K562 (cell line): ENCODE measurements at regions not wholly inside any gene's neighbourhood (a gene's known extent, or its start where the extent isn't known, plus 50 kb on each side); places are given as distances from the start of the nearest gene placed in this dataset.

ENCODE experiments used
- ATAC-seq: fragments of 200-7000 bp; cut with Tn5 transposase; 3 replicates; pipeline ENCODE4 v1.9.1; 2020; ENCODE audit warnings: moderate library complexity
- BruUV-seq: library from RNA; stranded (reverse); fragments of 400-500 nt; replicated peaks from 2 replicates; lab custom pipeline; 2021; lab: Mats Ljungman, UMichigan
- CTCF ChIA-PET: fragments of 300-600 bp; formaldehyde crosslinking; extraction: SDS; loops from one replicate; lab custom pipeline; 2021; ENCODE audit warnings: low intra/inter-chr PET ratio; lab: Yijun Ruan, JAX
- POLR2A ChIA-PET: fragments of 300-600, 350-650 bp; sonication (Branson Sonifier 250); formaldehyde crosslinking; extraction: SDS; loops from one replicate; lab custom pipeline; 2021; ENCODE audit warnings: antibody characterized with exemption, inconsistent platforms; lab: Yijun Ruan, JAX
- DNase-seq, 4 experiments: peaks; one replicate each; pipeline versions ENCODE4 v3.0.0 to v3.0.0-alpha.2; 2011 to 2018; ENCODE audit warnings: low spot score in 3 of 4, mixed read lengths in 3 of 4; ENCODE audit errors: extremely low read depth in 1 of 4
- FAIRE-seq: peaks from 2 replicates; lab custom pipeline; 2011; peaks lifted over from hg19 to GRCh38; lab: Jason Lieb, UNC
- H2AFZ ChIP-seq: 2 replicates; pipeline ENCODE4 v1.6.0; 2011; ENCODE audit warnings: low read depth, low read length, control low read depth, inconsistent platforms
- H3K27ac ChIP-seq: fragments of 200-600 bp; 3 replicates; pipeline ENCODE4 v1.8.0; 2011; ENCODE audit warnings: low read depth, mild to moderate bottlenecking, control low read depth, inconsistent platforms, low read length, moderate library complexity, mixed read lengths; ENCODE audit errors: extremely low read depth
- H3K27me3 ChIP-seq, 2 experiments: fragments of 300-600 bp in 1 of 2; 2 replicates in 1 of 2; 3 replicates in 1 of 2; pipeline versions ENCODE4 v1.6.0 to v1.8.0; 2011; ENCODE audit warnings: inconsistent platforms in 2 of 2, low read length in 2 of 2, mild to moderate bottlenecking in 1 of 2, mixed read lengths in 1 of 2, moderate library complexity in 1 of 2; ENCODE audit not compliant: control insufficient read depth in 2 of 2, insufficient read depth in 2 of 2
- H3K36me3 ChIP-seq: fragments of 300-600 bp; 3 replicates; pipeline ENCODE4 v1.8.0; 2011; ENCODE audit warnings: mild to moderate bottlenecking, low read length, inconsistent platforms; ENCODE audit not compliant: control insufficient read depth, insufficient read depth
- H3K4me1 ChIP-seq, 2 experiments: fragments of 200-600 bp in 1 of 2; replicated peaks in 1 of 2; 2 replicates in 1 of 2; 3 replicates in 1 of 2; pipeline versions ENCODE4 v1.5.1 to v1.8.0; 2011; ENCODE audit warnings: inconsistent platforms in 2 of 2, low read length in 2 of 2, mild to moderate bottlenecking in 1 of 2, mixed read lengths in 1 of 2, moderate library complexity in 1 of 2; ENCODE audit not compliant: control insufficient read depth in 2 of 2, insufficient read depth in 2 of 2
- H3K4me2 ChIP-seq: 2 replicates; pipeline ENCODE4 v1.6.1; 2011; ENCODE audit warnings: low read length, control low read depth, inconsistent platforms, mixed read lengths; ENCODE audit not compliant: insufficient read depth
- H3K4me3 ChIP-seq: fragments of 200-600 bp; sonication (generic), shearing (Covaris generic); 2 replicates; pipeline ENCODE4 v1.5.1; 2016; ENCODE audit warnings: control low read depth, inconsistent platforms
- H3K79me2 ChIP-seq: fragments of 200-600 bp; 3 replicates; pipeline ENCODE4 v1.8.0; 2011; ENCODE audit warnings: low read length, inconsistent platforms; ENCODE audit not compliant: control insufficient read depth, insufficient read depth
- H3K9ac ChIP-seq, 2 experiments: 2 replicates each; pipeline versions ENCODE4 v1.6.0 to v1.6.1; 2011; ENCODE audit warnings: low read depth in 2 of 2, low read length in 2 of 2, control low read depth in 1 of 2, inconsistent platforms in 1 of 2, mild to moderate bottlenecking in 1 of 2, mixed read lengths in 1 of 2; ENCODE audit not compliant: insufficient read depth in 1 of 2
- H3K9me1 ChIP-seq: one replicate; pipeline ENCODE4 v1.6.0; 2011; ENCODE audit warnings: inconsistent platforms, mild to moderate bottlenecking, low read length, moderate library complexity; ENCODE audit not compliant: control insufficient read depth, insufficient read depth
- H3K9me3 ChIP-seq: replicated peaks from 2 replicates; pipeline ENCODE4 v1.5.1; 2011; ENCODE audit warnings: low read depth, low read length, inconsistent platforms; ENCODE audit not compliant: control insufficient read depth, insufficient read depth
- H4K20me1 ChIP-seq: replicated peaks from 2 replicates; pipeline ENCODE4 v1.6.1; 2011; ENCODE audit warnings: low read length, inconsistent platforms, mixed read lengths; ENCODE audit not compliant: control insufficient read depth, insufficient read depth
- ATF3 ChIP-seq, 2 experiments: fragments of 450-650 bp in 1 of 2; sonication (generic) in 1 of 2; formaldehyde crosslinking in 1 of 2; IDR thresholded peaks in 1 of 2; conservative IDR thresholded peaks in 1 of 2; 2 replicates each; pipeline versions ENCODE4 v1.6.1 to v1.8.1; 2016 to 2023; ENCODE audit warnings: mild to moderate bottlenecking in 2 of 2, moderate library complexity in 2 of 2, inconsistent platforms in 1 of 2, missing genetic modification reagents in 1 of 2
- CBFA2T3 ChIP-seq: fragments of 450-650 bp; IDR thresholded peaks from 2 replicates; pipeline ENCODE4 v1.6.1; 2017
- CBX1 ChIP-seq: sonication (generic); IDR thresholded peaks from 2 replicates; pipeline ENCODE4 v1.6.1; 2016; ENCODE audit warnings: antibody characterized with exemption, low read depth, mild to moderate bottlenecking
- DDX20 ChIP-seq: fragments of 450-650 bp; IDR thresholded peaks from 2 replicates; pipeline ENCODE4 v1.6.1; 2016; ENCODE audit warnings: missing genetic modification characterization, low read depth, mild to moderate bottlenecking, missing compliant biosample characterization, moderate library complexity
- FOXJ2 ChIP-seq: fragments of 200-800 bp; sonication (Bioruptor generic); IDR thresholded peaks from 2 replicates; pipeline ENCODE4 v1.6.1; 2016; ENCODE audit warnings: missing genetic modification characterization, missing compliant biosample characterization
- GABPA ChIP-seq: fragments of 200-800 bp; sonication (Bioruptor generic); conservative IDR thresholded peaks from 2 replicates; pipeline ENCODE4 v1.6.1; 2016; ENCODE audit warnings: low read depth, missing genetic modification characterization, missing compliant biosample characterization
- NFXL1 ChIP-seq: fragments of 450-650 bp; formaldehyde crosslinking; IDR thresholded peaks from 2 replicates; pipeline ENCODE4 v1.4.0; 2021; ENCODE audit warnings: mild to moderate bottlenecking
- NR2F6 ChIP-seq: fragments of 450-650 bp; formaldehyde crosslinking; IDR thresholded peaks from 2 replicates; pipeline ENCODE4 v1.4.0; 2020; ENCODE audit warnings: mild to moderate bottlenecking
- NR3C1 ChIP-seq: sonication (generic); formaldehyde crosslinking; IDR thresholded peaks from 2 replicates; pipeline ENCODE4 v1.8.1; 2022; ENCODE audit warnings: missing genetic modification reagents
- SRF ChIP-seq, 2 experiments: fragments of 250-450, 450-650 bp in 1 of 2; sonication (Bioruptor Pico) in 1 of 2; sonication (generic) in 1 of 2; formaldehyde crosslinking; IDR thresholded peaks; 2 replicates each; pipeline versions ENCODE4 v1.5.0 to v1.5.1; 2020 to 2022; ENCODE audit warnings: mild to moderate bottlenecking in 1 of 2, missing genetic modification reagents in 1 of 2
- TEAD2 ChIP-seq: fragments of 450-650 bp; IDR thresholded peaks from 2 replicates; pipeline ENCODE4 v1.6.1; 2016; ENCODE audit warnings: missing genetic modification characterization, control low read depth, missing compliant biosample characterization
- ZFP1 ChIP-seq: fragments of 450-650 bp; formaldehyde crosslinking; IDR thresholded peaks from 2 replicates; pipeline ENCODE4 v1.4.0; 2020; ENCODE audit warnings: mild to moderate bottlenecking, mixed read lengths
- ZMIZ1 ChIP-seq, 2 experiments: fragments of 150-350 bp in 1 of 2; IDR thresholded peaks; 2 replicates each; pipeline ENCODE4 v1.6.1; 2012 to 2016; ENCODE audit warnings: low read depth in 2 of 2, low read length in 2 of 2, mild to moderate bottlenecking in 1 of 2, moderate library complexity in 1 of 2
- ZNF184 ChIP-seq: sonication (generic); formaldehyde crosslinking; IDR thresholded peaks from 2 replicates; pipeline ENCODE4 v1.5.0; 2020; ENCODE audit warnings: missing genetic modification reagents
- ZNF583 ChIP-seq: fragments of 250-450 bp; sonication (Bioruptor Pico); IDR thresholded peaks from 2 replicates; pipeline ENCODE4 v1.4.0; 2020
- ZNF830 ChIP-seq: fragments of 250-450 bp; sonication (Bioruptor Pico); IDR thresholded peaks from 2 replicates; pipeline ENCODE4 v1.5.0; 2021; ENCODE audit warnings: mild to moderate bottlenecking
- WGBS: fragments of 100-300 bp; shearing (Covaris generic); methylation state at CpG from one replicate; pipeline ENCODE4 v1.1.6; 2016; ENCODE audit warnings: low coverage, mixed read lengths; ENCODE audit not compliant: insufficient coverage; ENCODE audit errors: missing lambda C conversion rate; 5-methylcytosine and 5-hydroxymethylcytosine counted together
- in situ Hi-C: fragments of 300-500 bp; cut with MboI; formaldehyde crosslinking; loops from 4 replicates; pipeline ENCODE4 v1.15.0; 2018; ENCODE audit warnings: inconsistent platforms, mixed read lengths
- intact Hi-C: fragments of 100-400 bp; cut with micrococcal nuclease; formaldehyde crosslinking; loops from 2 replicates; pipeline ENCODE4 v1.14.2; 2022
- TF ChIP-seq, protein P1 (sequence below): IDR thresholded peaks from 2 replicates; pipeline ENCODE4 v1.6.1; 2012; ENCODE audit warnings: low read depth, low read length, improper control_type of control experiment, borderline replicate concordance
- TF ChIP-seq, protein P2 (sequence below): sonication (generic); formaldehyde crosslinking; IDR thresholded peaks from 2 replicates; pipeline ENCODE4 v1.8.0; 2022; ENCODE audit warnings: mild to moderate bottlenecking, missing genetic modification reagents

DNA sequence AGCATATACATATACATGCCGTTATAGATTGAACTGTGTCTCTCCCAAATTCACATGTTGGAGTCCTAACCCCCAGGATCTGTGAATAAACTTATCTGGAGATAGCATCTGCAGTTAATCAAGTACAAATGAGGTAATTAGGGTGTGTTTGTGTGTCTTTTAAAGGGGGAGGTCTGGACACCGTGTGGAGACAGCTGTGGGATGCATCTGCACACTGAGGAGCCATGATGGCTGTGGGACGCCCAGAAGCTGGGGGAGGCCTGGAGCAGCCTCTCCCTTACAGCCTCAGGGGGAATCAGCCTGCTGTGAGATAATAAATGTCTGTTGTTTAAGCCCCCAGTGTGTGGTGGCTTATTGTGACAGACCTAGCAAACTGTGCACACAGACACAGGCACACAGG, 51.8 kb upstream of the COL18A1 start:
- Histone ChIP-seq H3K79me2 (no peaks in the 10 kb centered on the region), H3K4me3 (no peak overlapping the region), H3K9ac (no peak overlapping the region), H3K27ac (no peak overlapping the region), H3K4me1 (peaks cover 10 to 52% of the 10 kb centered on the region in 2 experiments; a peak in 4 of 5 replicates), H4K20me1 (peaks cover 8% of the 10 kb centered on the region; the same call in 1 of the 2 replicates), H3K36me3 (no peaks in the 10 kb centered on the region), H3K9me1 (no peaks in the 10 kb centered on the region), H3K4me2 (no peak overlapping the region), H2AFZ (no peak overlapping the region), H3K9me3 (no peaks in the 10 kb centered on the region), H3K27me3 (peaks cover 11 to 52% of the 10 kb centered on the region in 2 experiments)
- no peak for FAIRE-seq
- no peak for ATAC-seq
- ChIA-PET POLR2A (no interaction called here), CTCF (no interaction called here)
- TF ChIP-seq NR2F6 (no peak), TEAD2 (no peak), ZNF583 (CRISPR knock-in tag) (no peak), CBFA2T3 (no peak), DDX20 (no peak), ZFP1 (CRISPR knock-in tag) (no peak), GABPA (tag) (no peak), ATF3 (IDR thresholded peaks at IDR 0.05) (no peak), ATF3 (CRISPR knock-in tag; conservative IDR thresholded peaks at IDR 0.05) (no peak), ZMIZ1 (IDR thresholded peaks at IDR 0.05; ENCODE audit: low read depth in 2 of 2, low read length in 2 of 2) (no peak), SRF (CRISPR knock-in tag; IDR thresholded peaks at IDR 0.05) (no peak), ZNF830 (CRISPR knock-in tag) (no peak), FOXJ2 (no peak), NFXL1 (CRISPR knock-in tag) (no peak), CBX1 (no peak), ZNF184 (CRISPR knock-in tag) (no peak), NR3C1 (CRISPR knock-in tag) (no peak)
- TF ChIP-seq, protein P1, sequence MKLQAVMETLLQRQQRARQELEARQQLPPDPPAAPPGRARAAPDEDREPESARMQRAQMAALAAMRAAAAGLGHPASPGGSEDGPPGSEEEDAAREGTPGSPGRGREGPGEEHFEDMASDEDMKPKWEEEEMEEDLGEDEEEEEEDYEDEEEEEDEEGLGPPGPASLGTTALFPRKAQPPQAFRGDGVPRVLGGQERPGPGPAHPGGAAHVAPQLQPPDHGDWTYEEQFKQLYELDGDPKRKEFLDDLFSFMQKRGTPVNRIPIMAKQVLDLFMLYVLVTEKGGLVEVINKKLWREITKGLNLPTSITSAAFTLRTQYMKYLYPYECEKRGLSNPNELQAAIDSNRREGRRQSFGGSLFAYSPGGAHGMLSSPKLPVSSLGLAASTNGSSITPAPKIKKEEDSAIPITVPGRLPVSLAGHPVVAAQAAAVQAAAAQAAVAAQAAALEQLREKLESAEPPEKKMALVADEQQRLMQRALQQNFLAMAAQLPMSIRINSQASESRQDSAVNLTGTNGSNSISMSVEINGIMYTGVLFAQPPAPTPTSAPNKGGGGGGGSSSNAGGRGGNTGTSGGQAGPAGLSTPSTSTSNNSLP = no peak
- TF ChIP-seq, protein P2, sequence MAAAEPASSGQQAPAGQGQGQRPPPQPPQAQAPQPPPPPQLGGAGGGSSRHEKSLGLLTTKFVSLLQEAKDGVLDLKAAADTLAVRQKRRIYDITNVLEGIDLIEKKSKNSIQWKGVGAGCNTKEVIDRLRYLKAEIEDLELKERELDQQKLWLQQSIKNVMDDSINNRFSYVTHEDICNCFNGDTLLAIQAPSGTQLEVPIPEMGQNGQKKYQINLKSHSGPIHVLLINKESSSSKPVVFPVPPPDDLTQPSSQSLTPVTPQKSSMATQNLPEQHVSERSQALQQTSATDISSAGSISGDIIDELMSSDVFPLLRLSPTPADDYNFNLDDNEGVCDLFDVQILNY (CRISPR knock-in tag) = no peak
- DNase-seq = no peak
- intact Hi-C loops = no loop called here
- BruUV-seq = no TSS peak
- in situ Hi-C loops = no loop called here
- 5% methylated on average over 3 of the region's 3 CpGs for WGBS
